ENCODE measurements at regions not wholly inside any gene's neighbourhood (a gene's known extent, or its start where the extent isn't known, plus 50 kb on each side); places are given as distances from the start of the nearest gene placed in this dataset.

GRCh38 chr5:118165619-118166018 is 822.7 kb downstream of the DTWD2 start:
- H3K36me3 ChIP-seq: no peaks in the 10 kb centered on the region
- no peak for DNase-seq
- 85 to 93% (median 93%) methylated on average over 2 of the region's 2 CpGs for WGBS, 5 donors
- no peak overlapping the region for H3K4me3 ChIP-seq
- TF ChIP-seq POLR2AphosphoS5 (IDR thresholded peaks at IDR 0.05) (no peak), CTCF (IDR thresholded peaks at IDR 0.05 in 8 of 11, conservative IDR thresholded peaks at IDR 0.05 in 3 of 11) (no peak), POLR2A (IDR thresholded peaks at IDR 0.05) (no peak)
- no peaks in the 10 kb centered on the region for H3K9me3 ChIP-seq
- H3K27me3 ChIP-seq (replicated peaks in 1 of 7): no peaks in the 10 kb centered on the region
- no peak overlapping the region for H3K27ac ChIP-seq
- H3K4me1 ChIP-seq: no peaks in the 10 kb centered on the region
- intact Hi-C loops (cut with DNase I; ENCODE audit: low total_unique reads): no loop called here

GRCh38 chr5:118156181-118156580 is 832.2 kb downstream of the DTWD2 start:
- Histone ChIP-seq H3K36me3 (no peaks in the 10 kb centered on the region), H3K27ac (no peak overlapping the region), H3K27me3 (replicated peaks in 1 of 7) (no peaks in the 10 kb centered on the region), H3K9me3 (peaks cover 0 to 7% (median 5%) of the 10 kb centered on the region in 8 donors), H3K4me1 (no peaks in the 10 kb centered on the region), H3K4me3 (no peak overlapping the region)
- no peak for TF ChIP-seq POLR2A (IDR thresholded peaks at IDR 0.05)
- no peak for TF ChIP-seq POLR2AphosphoS5 (IDR thresholded peaks at IDR 0.05)
- no peak for TF ChIP-seq CTCF (IDR thresholded peaks at IDR 0.05 in 8 of 11, conservative IDR thresholded peaks at IDR 0.05 in 3 of 11)
- intact Hi-C loops (cut with DNase I; ENCODE audit: low total_unique reads): no loop called here
- no peak for DNase-seq
- WGBS, 5 donors: 82 to 90% (median 86%) methylated on average over 5 of the region's 5 CpGs

- 8 to 81% (median 67%) methylated on average over 3 of the region's 3 CpGs for WGBS, 5 donors
- Histone ChIP-seq H3K27me3 (replicated peaks in 1 of 7) (no peaks in the 10 kb centered on the region), H3K36me3 (no peaks in the 10 kb centered on the region), H3K4me1 (no peaks in the 10 kb centered on the region), H3K4me3 (no peak overlapping the region), H3K27ac (no peak overlapping the region), H3K9me3 (peaks cover 0 to 7% (median 3%) of the 10 kb centered on the region in 8 donors)
- intact Hi-C loops (cut with DNase I; ENCODE audit: low total_unique reads): no loop called here
- TF ChIP-seq CTCF (IDR thresholded peaks at IDR 0.05 in 8 of 11, conservative IDR thresholded peaks at IDR 0.05 in 3 of 11): no peak
- no peak for TF ChIP-seq POLR2AphosphoS5 (IDR thresholded peaks at IDR 0.05)
- TF ChIP-seq POLR2A (IDR thresholded peaks at IDR 0.05): no peak
- no peak for DNase-seq
Measured at GRCh38 chr5:118146824-118147223, 841.5 kb downstream of the DTWD2 start.

- no peaks in the 10 kb centered on the region for H3K4me1 ChIP-seq
- no peak overlapping the region for H3K4me3 ChIP-seq
- WGBS, 5 donors: 40 to 74% (median 70%) methylated on average over 2 of the region's 2 CpGs
- TF ChIP-seq POLR2A (IDR thresholded peaks at IDR 0.05) (no peak), CTCF (IDR thresholded peaks at IDR 0.05 in 8 of 11, conservative IDR thresholded peaks at IDR 0.05 in 3 of 11) (no peak), POLR2AphosphoS5 (IDR thresholded peaks at IDR 0.05) (no peak)
- H3K27ac ChIP-seq: no peak overlapping the region
- no peak for DNase-seq
- no peaks in the 10 kb centered on the region for H3K9me3 ChIP-seq
- intact Hi-C loops (cut with DNase I; ENCODE audit: low total_unique reads): no loop called here
- H3K27me3 ChIP-seq (replicated peaks in 1 of 7): no peaks in the 10 kb centered on the region
- H3K36me3 ChIP-seq: no peaks in the 10 kb centered on the region
Measured at GRCh38 chr5:118144540-118144939, 843.8 kb downstream of the DTWD2 start.

Measured in spleen (tissue), 11 donors.